PFSK-1 (cell line): ENCODE measurements at regions not wholly inside any gene's neighbourhood (a gene's known extent, or its start where the extent isn't known, plus 50 kb on each side); places are given as distances from the start of the nearest gene placed in this dataset.

Experiments
- FOXP2 ChIP-seq: optimal IDR thresholded peaks from 2 replicates; pipeline ENCODE3; 2011; ENCODE audit warnings: borderline replicate concordance, control low read depth, inconsistent platforms; ENCODE audit not compliant: insufficient read depth; ENCODE audit errors: extremely low read length, extremely low read depth
- POLR2AphosphoS5 ChIP-seq: IDR thresholded peaks from 2 replicates; pipeline ENCODE4 v1.6.1; 2012; ENCODE audit warnings: low read depth, mild to moderate bottlenecking, control low read depth, low read length, moderate library complexity
- SIN3A ChIP-seq: IDR thresholded peaks from 2 replicates; pipeline ENCODE4 v1.6.1; 2012; ENCODE audit warnings: mild to moderate bottlenecking, low read length, moderate library complexity, borderline replicate concordance; ENCODE audit not compliant: insufficient read depth
- TAF1 ChIP-seq: IDR thresholded peaks from 2 replicates; pipeline ENCODE4 v1.6.1; 2012; ENCODE audit warnings: low read length, control low read depth, borderline replicate concordance; ENCODE audit not compliant: insufficient read depth
- TF ChIP-seq, protein P1 (sequence below), 2 experiments: IDR thresholded peaks; 2 replicates each; pipeline versions ENCODE4 v1.6.1 to v1.8.0; 2011 to 2012; ENCODE audit warnings: low read depth in 2 of 2, low read length in 2 of 2, control low read depth in 1 of 2, inconsistent platforms in 1 of 2, mild to moderate bottlenecking in 1 of 2, moderate library complexity in 1 of 2; ENCODE audit not compliant: insufficient read depth in 1 of 2

DNA sequence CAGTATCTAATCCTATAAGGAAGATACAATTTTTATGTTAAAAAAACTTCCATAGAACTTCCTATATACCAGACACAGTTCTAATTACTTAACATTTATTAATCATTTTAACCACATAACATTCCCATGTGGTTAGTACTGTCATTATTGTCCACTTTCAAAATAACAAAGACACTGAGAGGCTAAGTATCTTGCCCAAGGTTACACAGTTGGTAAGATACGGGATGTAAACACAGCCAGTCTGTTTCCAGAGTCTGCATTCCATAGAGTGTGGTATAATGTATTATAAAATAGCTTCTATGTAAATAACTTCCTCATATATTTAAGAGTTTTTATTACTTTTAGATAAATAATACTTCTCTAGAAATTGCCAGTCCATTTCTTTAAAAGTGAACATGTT lies 383.3 kb upstream of the ETAA1 start:
- TF ChIP-seq SIN3A, result no peak
- TF ChIP-seq TAF1, result no peak
- TF ChIP-seq FOXP2, result no peak
- no peak for TF ChIP-seq POLR2AphosphoS5
- TF ChIP-seq, protein P1, sequence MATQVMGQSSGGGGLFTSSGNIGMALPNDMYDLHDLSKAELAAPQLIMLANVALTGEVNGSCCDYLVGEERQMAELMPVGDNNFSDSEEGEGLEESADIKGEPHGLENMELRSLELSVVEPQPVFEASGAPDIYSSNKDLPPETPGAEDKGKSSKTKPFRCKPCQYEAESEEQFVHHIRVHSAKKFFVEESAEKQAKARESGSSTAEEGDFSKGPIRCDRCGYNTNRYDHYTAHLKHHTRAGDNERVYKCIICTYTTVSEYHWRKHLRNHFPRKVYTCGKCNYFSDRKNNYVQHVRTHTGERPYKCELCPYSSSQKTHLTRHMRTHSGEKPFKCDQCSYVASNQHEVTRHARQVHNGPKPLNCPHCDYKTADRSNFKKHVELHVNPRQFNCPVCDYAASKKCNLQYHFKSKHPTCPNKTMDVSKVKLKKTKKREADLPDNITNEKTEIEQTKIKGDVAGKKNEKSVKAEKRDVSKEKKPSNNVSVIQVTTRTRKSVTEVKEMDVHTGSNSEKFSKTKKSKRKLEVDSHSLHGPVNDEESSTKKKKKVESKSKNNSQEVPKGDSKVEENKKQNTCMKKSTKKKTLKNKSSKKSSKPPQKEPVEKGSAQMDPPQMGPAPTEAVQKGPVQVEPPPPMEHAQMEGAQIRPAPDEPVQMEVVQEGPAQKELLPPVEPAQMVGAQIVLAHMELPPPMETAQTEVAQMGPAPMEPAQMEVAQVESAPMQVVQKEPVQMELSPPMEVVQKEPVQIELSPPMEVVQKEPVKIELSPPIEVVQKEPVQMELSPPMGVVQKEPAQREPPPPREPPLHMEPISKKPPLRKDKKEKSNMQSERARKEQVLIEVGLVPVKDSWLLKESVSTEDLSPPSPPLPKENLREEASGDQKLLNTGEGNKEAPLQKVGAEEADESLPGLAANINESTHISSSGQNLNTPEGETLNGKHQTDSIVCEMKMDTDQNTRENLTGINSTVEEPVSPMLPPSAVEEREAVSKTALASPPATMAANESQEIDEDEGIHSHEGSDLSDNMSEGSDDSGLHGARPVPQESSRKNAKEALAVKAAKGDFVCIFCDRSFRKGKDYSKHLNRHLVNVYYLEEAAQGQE (IDR thresholded peaks at IDR 0.05; ENCODE audit: insufficient read depth in 1 of 2, low read depth in 2 of 2, low read length in 2 of 2), result no peak

- TF ChIP-seq, protein P1 (IDR thresholded peaks at IDR 0.05; ENCODE audit: insufficient read depth in 1 of 2, low read depth in 2 of 2, low read length in 2 of 2), result no peak
- TF ChIP-seq FOXP2 (no peak), TAF1 (no peak), POLR2AphosphoS5 (no peak), SIN3A (no peak)
These were observed 381.5 kb upstream of the ETAA1 start for GRCh38 chr2:67015681-67016080.

DNA sequence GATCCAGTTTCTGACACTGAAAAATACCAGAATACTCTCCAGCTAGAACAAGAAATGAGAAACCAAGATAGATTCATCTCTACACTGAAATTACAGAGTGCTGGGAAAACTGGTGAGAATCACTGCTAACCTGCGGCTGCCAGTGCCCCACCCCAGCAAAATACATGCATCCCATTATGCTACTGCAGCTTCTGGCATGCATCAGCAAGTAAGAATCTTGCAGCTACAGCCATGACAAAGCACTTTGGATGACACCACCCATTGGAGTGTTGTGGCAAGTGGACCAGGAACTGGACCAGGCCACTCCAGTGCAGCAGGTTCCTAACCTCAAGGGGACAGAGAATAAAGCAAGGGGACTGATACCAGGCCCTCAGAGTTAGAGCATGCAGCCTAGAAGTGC lies 378.8 kb upstream of the ETAA1 start:
- TF ChIP-seq SIN3A (no peak), FOXP2 (no peak), POLR2AphosphoS5 (no peak)

DNA sequence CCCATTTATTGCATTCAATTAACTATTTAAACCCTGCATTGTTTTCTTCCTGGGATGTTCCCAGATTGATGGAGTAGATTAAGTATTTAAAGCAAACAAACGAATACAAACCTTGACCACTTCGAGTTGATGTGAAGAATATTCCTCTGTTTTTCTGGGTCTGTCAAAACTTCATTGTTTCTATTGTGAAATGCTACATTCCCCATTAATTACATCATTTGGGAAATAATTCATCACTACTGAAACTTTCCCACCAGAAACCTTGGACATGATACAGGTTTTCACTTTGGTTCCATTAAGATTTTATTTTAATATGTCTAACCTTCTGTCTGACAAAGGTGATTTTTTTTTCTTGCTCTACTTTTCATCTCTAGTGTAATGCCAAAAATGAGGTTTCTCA lies 365.1 kb upstream of the ETAA1 start:
- TF ChIP-seq, protein P1 (IDR thresholded peaks at IDR 0.05; ENCODE audit: insufficient read depth in 1 of 2, low read depth in 2 of 2, low read length in 2 of 2), result no peak
- TF ChIP-seq SIN3A, result no peak
- TF ChIP-seq TAF1, result no peak
- TF ChIP-seq POLR2AphosphoS5, result no peak
- no peak for TF ChIP-seq FOXP2

- no peak for TF ChIP-seq FOXP2
- TF ChIP-seq POLR2AphosphoS5, result no peak
- TF ChIP-seq TAF1, result no peak
- TF ChIP-seq, protein P1 (IDR thresholded peaks at IDR 0.05; ENCODE audit: insufficient read depth in 1 of 2, low read depth in 2 of 2, low read length in 2 of 2), result no peak
- TF ChIP-seq SIN3A, result no peak
These were observed 360.7 kb upstream of the ETAA1 start for GRCh38 chr2:67036444-67036843.

- no peak for TF ChIP-seq POLR2AphosphoS5
- TF ChIP-seq, protein P1 (IDR thresholded peaks at IDR 0.05; ENCODE audit: insufficient read depth in 1 of 2, low read depth in 2 of 2, low read length in 2 of 2), result no peak
These were observed 359.5 kb upstream of the ETAA1 start for GRCh38 chr2:67037655-67038054.
